Panc1 (cell line): ENCODE measurements at regions not wholly inside any gene's neighbourhood (a gene's known extent, or its start where the extent isn't known, plus 50 kb on each side); places are given as distances from the start of the nearest gene placed in this dataset.

Experiments used
- CTCF ChIP-seq: fragments of 450-650 bp; IDR thresholded peaks from 2 replicates; pipeline ENCODE4 v1.5.1; 2017; ENCODE audit warnings: mild to moderate bottlenecking
- POLR2AphosphoS5 ChIP-seq: IDR thresholded peaks from 2 replicates; pipeline ENCODE4 v1.6.1; 2012; ENCODE audit warnings: mild to moderate bottlenecking, low read depth, low read length, moderate library complexity
- SIN3A ChIP-seq: IDR thresholded peaks from 2 replicates; pipeline ENCODE4 v1.6.1; 2012; ENCODE audit warnings: low read depth, mild to moderate bottlenecking, low read length, moderate library complexity, borderline replicate concordance; ENCODE audit not compliant: insufficient read depth
- TCF7L2 ChIP-seq: IDR thresholded peaks from 2 replicates; pipeline ENCODE4 v1.6.1; 2011; ENCODE audit warnings: mild to moderate bottlenecking, low read depth, low read length, inconsistent platforms
- TF ChIP-seq, protein P1 (sequence below), 2 experiments: IDR thresholded peaks; 2 replicates each; pipeline ENCODE4 v1.6.1; 2011 to 2012; ENCODE audit warnings: low read depth in 2 of 2, control low read depth in 1 of 2, low read length in 1 of 2, mild to moderate bottlenecking in 1 of 2, moderate library complexity in 1 of 2; ENCODE audit not compliant: insufficient read depth in 1 of 2

DNA sequence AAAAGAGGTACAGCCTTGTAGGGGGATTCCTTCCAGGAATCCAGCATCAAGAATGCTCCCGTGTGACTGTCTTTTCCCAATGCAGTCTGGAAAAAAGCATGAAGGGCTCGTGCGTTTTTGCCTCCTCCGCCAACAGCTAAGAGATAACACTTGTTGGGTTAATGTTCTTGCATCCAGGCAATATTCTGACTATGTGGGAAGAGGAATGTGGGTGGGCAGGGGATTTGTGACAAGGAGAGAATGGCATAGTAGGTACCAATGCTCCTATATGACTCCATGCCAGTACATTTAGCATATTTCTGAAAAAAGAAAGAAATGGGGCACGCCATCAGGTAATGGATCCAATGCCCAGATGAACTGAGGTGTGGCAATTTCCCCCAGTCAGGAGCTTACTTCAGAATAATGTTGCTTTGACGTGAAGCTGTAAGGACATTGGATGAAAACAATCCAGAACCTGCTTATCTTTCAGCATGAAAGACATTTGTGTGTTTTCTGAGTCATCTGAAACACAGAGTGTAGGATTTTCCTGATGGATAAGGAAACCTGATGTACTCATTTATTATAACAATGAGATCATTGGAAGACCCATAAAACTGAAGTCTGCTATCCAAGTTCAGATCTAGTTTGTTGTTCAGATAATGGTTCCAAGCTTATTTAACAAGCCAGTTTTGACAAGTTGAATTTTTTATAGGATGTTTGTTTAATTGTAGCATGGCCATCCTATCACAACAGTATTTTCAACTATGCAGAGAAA lies 105.5 kb downstream of the LYPLAL1 start:
- TF ChIP-seq CTCF (no peak), TCF7L2 (no peak), POLR2AphosphoS5 (no peak), SIN3A (no peak)
- TF ChIP-seq, protein P1, sequence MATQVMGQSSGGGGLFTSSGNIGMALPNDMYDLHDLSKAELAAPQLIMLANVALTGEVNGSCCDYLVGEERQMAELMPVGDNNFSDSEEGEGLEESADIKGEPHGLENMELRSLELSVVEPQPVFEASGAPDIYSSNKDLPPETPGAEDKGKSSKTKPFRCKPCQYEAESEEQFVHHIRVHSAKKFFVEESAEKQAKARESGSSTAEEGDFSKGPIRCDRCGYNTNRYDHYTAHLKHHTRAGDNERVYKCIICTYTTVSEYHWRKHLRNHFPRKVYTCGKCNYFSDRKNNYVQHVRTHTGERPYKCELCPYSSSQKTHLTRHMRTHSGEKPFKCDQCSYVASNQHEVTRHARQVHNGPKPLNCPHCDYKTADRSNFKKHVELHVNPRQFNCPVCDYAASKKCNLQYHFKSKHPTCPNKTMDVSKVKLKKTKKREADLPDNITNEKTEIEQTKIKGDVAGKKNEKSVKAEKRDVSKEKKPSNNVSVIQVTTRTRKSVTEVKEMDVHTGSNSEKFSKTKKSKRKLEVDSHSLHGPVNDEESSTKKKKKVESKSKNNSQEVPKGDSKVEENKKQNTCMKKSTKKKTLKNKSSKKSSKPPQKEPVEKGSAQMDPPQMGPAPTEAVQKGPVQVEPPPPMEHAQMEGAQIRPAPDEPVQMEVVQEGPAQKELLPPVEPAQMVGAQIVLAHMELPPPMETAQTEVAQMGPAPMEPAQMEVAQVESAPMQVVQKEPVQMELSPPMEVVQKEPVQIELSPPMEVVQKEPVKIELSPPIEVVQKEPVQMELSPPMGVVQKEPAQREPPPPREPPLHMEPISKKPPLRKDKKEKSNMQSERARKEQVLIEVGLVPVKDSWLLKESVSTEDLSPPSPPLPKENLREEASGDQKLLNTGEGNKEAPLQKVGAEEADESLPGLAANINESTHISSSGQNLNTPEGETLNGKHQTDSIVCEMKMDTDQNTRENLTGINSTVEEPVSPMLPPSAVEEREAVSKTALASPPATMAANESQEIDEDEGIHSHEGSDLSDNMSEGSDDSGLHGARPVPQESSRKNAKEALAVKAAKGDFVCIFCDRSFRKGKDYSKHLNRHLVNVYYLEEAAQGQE (IDR thresholded peaks at IDR 0.05; ENCODE audit: insufficient read depth in 1 of 2, low read depth in 2 of 2, low read length in 1 of 2): no peak
